Left colon (tissue), 2 donors: ENCODE measurements at regions not wholly inside any gene's neighbourhood (a gene's known extent, or its start where the extent isn't known, plus 50 kb on each side); places are given as distances from the start of the nearest gene placed in this dataset.
"Not testable (repeated sequence)": the region's sequence is repeated elsewhere in the genome, so short reads cannot be mapped to it uniquely, and the experiment has no call there.

Experiments used
- ATAC-seq: fragments of 200-7000 bp; cut with Tn5 transposase; one replicate; pipeline ENCODE4 v1.9.1; 2020; ENCODE audit warnings: mild to moderate bottlenecking, moderate library complexity
- DNase-seq, 2 donors: peaks; one replicate each; pipeline ENCODE4 v3.0.0-alpha.2; 2020
- intact Hi-C, 2 donors: fragments of 100-400 bp; cut with DNase I in 1 of 2; cut with micrococcal nuclease in 1 of 2; formaldehyde crosslinking; loops; one replicate each; pipeline versions ENCODE4 v1.11.2 to v1.14.0; 2022; cut with DNase I, micrococcal nuclease
- donor health status: DM: no; HTN: no; CAD: no.
- donor health status: DM: yes; HTN: yes; CAD: no.

DNA sequence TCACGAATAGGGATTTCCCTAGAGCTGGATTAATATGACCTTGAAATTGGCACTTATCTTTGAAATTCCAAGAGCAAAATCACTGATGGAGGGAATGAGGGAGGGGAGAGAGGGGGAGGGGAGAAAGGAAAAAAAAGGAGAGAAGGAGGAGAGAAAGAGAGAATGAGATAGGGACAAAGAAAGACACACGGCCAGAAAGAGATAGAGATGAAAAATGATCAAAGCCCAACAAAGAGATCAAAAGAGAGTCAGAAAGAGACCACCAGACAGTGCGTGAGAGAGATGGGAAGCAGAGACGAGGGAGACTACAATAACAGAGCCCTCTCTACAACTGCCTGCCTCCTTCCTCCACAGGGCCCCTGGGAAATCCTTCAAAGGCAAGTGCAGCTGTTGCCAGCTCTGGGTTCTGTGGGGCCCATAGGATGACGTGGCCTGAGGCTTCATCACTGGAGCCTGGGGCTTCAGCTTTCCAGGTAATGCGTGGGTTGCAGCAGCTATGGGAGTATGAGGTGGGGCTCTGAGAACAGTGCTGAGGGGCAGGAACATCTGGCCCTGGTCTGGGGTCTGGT is 58.3 kb upstream of the SHB start:
- DNase-seq, result no peak
- intact Hi-C loops, result no loop called here
- no peak for ATAC-seq

DNA sequence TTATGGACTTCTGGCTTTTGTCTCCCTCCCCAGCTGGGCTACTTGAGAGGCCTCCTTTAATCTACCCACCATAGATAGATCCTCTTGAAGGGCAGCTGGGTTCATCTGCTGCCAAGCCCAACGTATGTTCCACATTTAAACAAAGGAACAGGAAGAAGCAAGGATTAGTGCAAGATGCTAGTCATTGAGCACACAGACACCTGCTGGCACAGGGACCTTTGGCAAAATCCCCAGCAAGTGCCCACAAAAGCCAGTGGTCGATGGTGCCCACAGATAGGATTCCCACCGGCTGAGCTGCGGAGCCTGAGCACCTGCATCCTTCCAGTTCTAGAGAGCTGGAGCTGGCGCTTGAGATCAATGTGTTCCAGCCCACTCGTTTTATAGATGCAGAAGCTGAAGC is 57.7 kb upstream of the SHB start:
- DNase-seq (no peak), ATAC-seq (no peak)
- intact Hi-C loops, result no loop called here

DNA sequence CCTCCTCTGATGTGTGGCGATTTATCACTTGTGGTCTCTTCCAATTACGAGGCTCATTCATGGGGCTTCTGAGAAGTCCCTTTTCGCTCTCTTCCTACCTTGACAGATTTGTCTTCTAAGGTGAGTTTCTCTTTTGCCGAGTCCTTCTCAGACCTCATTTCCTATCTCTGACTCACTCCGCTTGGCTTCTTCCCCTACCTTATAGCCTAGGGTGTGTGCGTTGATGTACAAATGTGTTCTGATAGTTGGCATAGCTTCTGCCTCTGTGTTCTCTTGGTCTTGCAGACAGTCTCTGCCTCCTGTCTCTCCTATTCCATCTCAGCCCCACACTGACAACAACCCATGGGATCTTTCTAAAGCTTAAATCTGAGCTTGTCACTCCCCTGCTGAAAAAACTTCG is 56.9 kb upstream of the SHB start:
- intact Hi-C loops, result no loop called here
- no peak for ATAC-seq

DNA sequence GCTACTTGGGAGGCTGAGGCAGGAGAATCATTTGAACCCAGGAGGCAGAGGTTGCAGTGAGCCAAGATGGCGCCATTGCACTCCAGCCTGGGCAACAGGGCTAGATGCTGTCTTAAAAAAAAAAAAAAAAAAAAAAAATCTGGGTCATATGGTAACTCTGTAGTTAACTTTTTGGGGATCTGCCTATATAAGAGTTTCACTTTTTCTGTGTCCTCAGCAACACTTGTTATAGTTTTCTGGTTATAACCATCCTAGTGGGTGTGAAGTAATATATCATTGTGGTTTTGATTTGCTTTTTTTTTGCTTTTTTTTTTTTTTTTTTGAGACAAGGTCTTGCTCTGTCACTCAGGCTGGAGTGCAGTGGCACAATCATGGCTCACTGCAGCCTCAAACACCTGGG is 54.3 kb upstream of the SHB start:
- DNase-seq, intact Hi-C loops, ATAC-seq: not testable (repeated sequence)

More for the DNA sequence above, 56.9 kb upstream of the SHB start:
- DNase-seq, result no peak

DNA sequence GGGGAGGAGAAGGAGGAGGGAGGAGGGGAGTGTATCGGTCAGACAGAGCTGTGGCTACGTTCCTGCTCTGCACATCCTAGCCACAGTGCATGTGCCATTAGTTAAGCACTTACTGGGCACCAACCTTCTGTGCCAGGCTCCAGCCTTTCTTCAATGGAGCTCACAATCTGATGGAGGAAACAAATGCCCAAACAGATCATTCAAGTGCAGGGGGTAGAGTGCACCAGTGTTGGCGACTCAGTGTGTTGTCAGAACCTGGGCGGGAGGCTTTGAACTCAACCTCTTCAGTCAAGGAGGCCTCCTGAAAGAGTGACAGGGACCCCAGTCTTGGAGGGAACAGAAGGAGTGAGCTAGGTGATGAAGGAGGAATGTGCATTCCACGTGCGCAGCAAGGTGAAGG is 51.9 kb upstream of the SHB start:
- intact Hi-C loops, result no loop called here
- no peak for DNase-seq
- no peak for ATAC-seq

DNA sequence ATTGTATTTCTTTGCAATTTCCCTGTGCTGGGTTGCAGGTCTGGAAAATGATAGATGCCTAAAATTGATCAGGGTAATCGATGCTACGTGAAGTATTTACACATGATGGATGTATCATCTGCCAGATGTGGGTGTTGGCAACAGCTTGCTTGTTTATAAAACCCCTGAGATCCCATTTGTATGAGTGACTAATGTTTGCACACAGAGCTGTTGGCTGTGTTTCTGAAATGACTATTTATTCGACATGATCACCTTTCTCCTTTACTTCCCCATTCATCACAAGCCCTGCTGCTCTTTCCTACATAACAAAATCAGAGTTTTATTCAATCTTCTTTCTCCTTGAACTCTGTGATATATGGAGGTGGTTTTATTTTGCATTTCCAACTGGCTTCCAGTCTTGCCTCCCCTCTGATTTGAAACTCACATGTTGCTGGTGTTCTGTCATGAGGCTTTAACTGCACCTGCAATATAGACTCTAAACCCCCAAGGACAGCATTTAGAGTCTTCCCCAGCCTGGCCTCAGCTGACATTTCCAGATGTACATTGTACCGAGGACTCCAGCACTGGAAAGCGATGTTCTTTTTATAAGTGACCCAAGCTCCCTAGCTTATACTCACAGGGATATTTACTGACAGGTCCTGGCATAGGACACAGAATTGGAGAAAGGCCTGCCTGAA is 50.7 kb upstream of the SHB start:
- no peak for DNase-seq
- no peak for ATAC-seq
- intact Hi-C loops, result no loop called here

DNA sequence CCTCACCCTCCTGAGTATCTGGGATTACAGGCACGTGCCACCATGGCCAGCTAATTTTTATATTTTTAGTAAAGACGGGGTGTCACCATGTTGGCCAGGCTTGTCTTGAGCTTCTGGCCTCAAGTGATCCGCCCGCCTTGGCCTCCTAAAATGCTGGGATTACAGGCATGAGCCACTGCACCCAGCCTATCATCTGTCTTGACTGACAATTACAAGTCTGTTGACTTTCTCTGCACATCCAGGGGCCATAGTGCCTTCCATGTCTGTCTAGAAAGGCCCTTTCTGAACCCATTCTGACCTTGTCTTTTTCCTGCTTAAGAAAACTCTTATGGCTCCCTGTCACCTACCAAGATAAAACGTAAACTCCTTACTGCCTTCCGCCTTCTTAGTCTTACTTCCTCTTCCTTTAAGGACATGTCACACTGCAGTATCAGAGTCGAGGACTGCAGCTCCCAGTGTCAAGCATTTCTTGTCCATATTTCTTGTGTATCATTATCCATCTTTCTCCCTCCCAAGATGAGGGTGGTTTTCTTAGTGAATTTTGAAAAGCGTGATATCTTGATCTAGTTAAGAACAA is 49.9 kb upstream of the SHB start:
- DNase-seq (no peak), ATAC-seq (no peak)
- intact Hi-C loops, result no loop called here
